ENCODE measurements at regions not wholly inside any gene's neighbourhood (a gene's known extent, or its start where the extent isn't known, plus 50 kb on each side); places are given as distances from the start of the nearest gene placed in this dataset.

GRCh38 chr2:59276917-59277316 is 1035.8 kb upstream of the FANCL start:
- Histone ChIP-seq H3K4me3 (ENCODE audit: low read length) (no peak overlapping the region), H3K9me3 (ENCODE audit: low read length) (no peaks in the 10 kb centered on the region), H4K20me1 (ENCODE audit: insufficient read depth) (no peaks in the 10 kb centered on the region), H2AFZ (ENCODE audit: low read depth, low read length) (no peak overlapping the region), H3K79me2 (replicated peaks; ENCODE audit: insufficient read depth, low read length) (no peaks in the 10 kb centered on the region), H3F3A (ENCODE audit: insufficient read depth, low read length, poor library complexity, severe bottlenecking) (no peaks in the 10 kb centered on the region), H3K9me2 (ENCODE audit: insufficient read depth, low read length) (no peaks in the 10 kb centered on the region), H3K27ac (ENCODE audit: low read length) (no peak overlapping the region), H3K36me3 (ENCODE audit: insufficient read depth, low read length) (no peaks in the 10 kb centered on the region), H3K4me2 (ENCODE audit: low read length) (no peak overlapping the region), H3K9ac (ENCODE audit: low read length) (no peak overlapping the region), H3K27me3 (ENCODE audit: insufficient read depth, low read depth, low read length) (no peaks in the 10 kb centered on the region)
- TF ChIP-seq CTCF (IDR thresholded peaks at IDR 0.05; ENCODE audit: poor library complexity, severe bottlenecking) (no peak), RAD21 (conservative IDR thresholded peaks at IDR 0.05) (no peak), TAF1 (IDR thresholded peaks at IDR 0.05; ENCODE audit: low read depth) (no peak), EZH2 (IDR thresholded peaks at IDR 0.05; ENCODE audit: borderline replicate concordance, insufficient read depth, low read length, poor library complexity, severe bottlenecking) (no peak), REST (IDR thresholded peaks at IDR 0.05; ENCODE audit: borderline replicate concordance) (no peak), SMC3 (conservative IDR thresholded peaks at IDR 0.05; ENCODE audit: poor library complexity) (no peak), EP300 (conservative IDR thresholded peaks at IDR 0.05; ENCODE audit: poor library complexity, severe bottlenecking) (no peak), POLR2AphosphoS5 (IDR thresholded peaks at IDR 0.05) (no peak), MXI1 (conservative IDR thresholded peaks at IDR 0.05; ENCODE audit: poor library complexity, severe bottlenecking) (no peak)

GRCh38 chr2:59276033-59276432 is 1034.9 kb upstream of the FANCL start:
- H3K9me2 ChIP-seq (ENCODE audit: insufficient read depth, low read length), result no peaks in the 10 kb centered on the region
- no peaks in the 10 kb centered on the region for H3K9me3 ChIP-seq (ENCODE audit: low read length)
- no peak overlapping the region for H2AFZ ChIP-seq (ENCODE audit: low read depth, low read length)
- H3K27ac ChIP-seq (ENCODE audit: low read length), result no peak overlapping the region
- H3K4me2 ChIP-seq (ENCODE audit: low read length), result no peak overlapping the region
- H3K27me3 ChIP-seq (ENCODE audit: insufficient read depth, low read depth, low read length), result no peaks in the 10 kb centered on the region
- no peaks in the 10 kb centered on the region for H3K79me2 ChIP-seq (replicated peaks; ENCODE audit: insufficient read depth, low read length)
- no peak overlapping the region for H3K4me3 ChIP-seq (ENCODE audit: low read length)
- TF ChIP-seq EP300 (conservative IDR thresholded peaks at IDR 0.05; ENCODE audit: poor library complexity, severe bottlenecking), result no peak
- TF ChIP-seq RAD21 (conservative IDR thresholded peaks at IDR 0.05), result no peak
- no peak for TF ChIP-seq EZH2 (IDR thresholded peaks at IDR 0.05; ENCODE audit: borderline replicate concordance, insufficient read depth, low read length, poor library complexity, severe bottlenecking)
- TF ChIP-seq TAF1 (IDR thresholded peaks at IDR 0.05; ENCODE audit: low read depth), result no peak
- no peak for TF ChIP-seq MXI1 (conservative IDR thresholded peaks at IDR 0.05; ENCODE audit: poor library complexity, severe bottlenecking)
- no peak for TF ChIP-seq CTCF (IDR thresholded peaks at IDR 0.05; ENCODE audit: poor library complexity, severe bottlenecking)
- TF ChIP-seq POLR2AphosphoS5 (IDR thresholded peaks at IDR 0.05), result no peak
- no peak for TF ChIP-seq SMC3 (conservative IDR thresholded peaks at IDR 0.05; ENCODE audit: poor library complexity)
- TF ChIP-seq REST (IDR thresholded peaks at IDR 0.05; ENCODE audit: borderline replicate concordance), result no peak
- H4K20me1 ChIP-seq (ENCODE audit: insufficient read depth), result no peaks in the 10 kb centered on the region
- no peaks in the 10 kb centered on the region for H3K36me3 ChIP-seq (ENCODE audit: insufficient read depth, low read length)
- no peak overlapping the region for H3K9ac ChIP-seq (ENCODE audit: low read length)
- no peaks in the 10 kb centered on the region for H3F3A ChIP-seq (ENCODE audit: insufficient read depth, low read length, poor library complexity, severe bottlenecking)
